Activated effector memory CD4-positive, alpha-beta T cell treated with anti-CD3 and anti-CD28 coated beads, Interleukin-2, amount 50 U/mL, for 16 hours (primary cell): ENCODE measurements at regions not wholly inside any gene's neighbourhood (a gene's known extent, or its start where the extent isn't known, plus 50 kb on each side); places are given as distances from the start of the nearest gene placed in this dataset.

Source experiments
- DNase-seq: peaks from one replicate; pipeline ENCODE4 v3.0.0-alpha.2; 2020

DNA sequence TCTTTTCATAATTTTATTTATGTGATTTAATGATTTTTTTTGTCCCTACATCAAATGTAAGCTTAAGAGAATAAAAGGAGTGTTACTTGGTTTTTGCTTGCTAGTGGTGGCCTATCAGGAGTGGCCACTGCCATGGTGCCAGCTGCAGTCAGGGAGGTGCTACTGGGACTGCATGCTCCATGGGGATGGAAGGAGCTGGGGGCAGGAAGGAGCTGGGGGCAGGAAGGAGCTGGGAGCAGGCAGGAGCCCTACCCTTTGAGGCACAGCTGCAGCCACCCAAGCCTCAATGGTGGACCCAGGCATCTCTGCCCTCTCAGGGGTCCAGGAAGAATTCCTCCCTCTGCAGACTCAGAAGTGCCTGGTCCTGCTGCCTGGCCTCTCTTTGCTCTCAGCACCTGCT, 796.0 kb downstream of the SLC16A7 start:
- DNase-seq, result no peak

DNA sequence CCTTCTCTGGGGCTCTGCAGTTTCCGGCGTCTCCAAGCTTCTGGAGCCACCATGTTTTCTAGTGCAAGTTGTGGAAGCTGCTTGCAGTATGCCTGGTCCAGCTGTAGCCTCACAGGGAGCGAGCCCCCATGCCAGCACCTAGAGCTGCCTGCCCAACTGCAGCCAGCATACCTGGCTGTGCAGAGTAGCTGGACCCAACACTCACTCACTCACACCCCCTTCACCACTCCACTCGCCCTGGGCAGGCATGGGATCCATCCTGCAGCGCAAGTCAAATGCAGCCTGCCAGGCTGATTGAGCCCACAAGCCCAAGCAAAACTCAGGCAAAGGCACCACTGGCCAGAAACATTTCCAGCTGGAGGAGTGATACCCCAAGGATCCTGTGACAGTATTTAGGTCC, 797.3 kb downstream of the SLC16A7 start:
- no peak for DNase-seq

DNA sequence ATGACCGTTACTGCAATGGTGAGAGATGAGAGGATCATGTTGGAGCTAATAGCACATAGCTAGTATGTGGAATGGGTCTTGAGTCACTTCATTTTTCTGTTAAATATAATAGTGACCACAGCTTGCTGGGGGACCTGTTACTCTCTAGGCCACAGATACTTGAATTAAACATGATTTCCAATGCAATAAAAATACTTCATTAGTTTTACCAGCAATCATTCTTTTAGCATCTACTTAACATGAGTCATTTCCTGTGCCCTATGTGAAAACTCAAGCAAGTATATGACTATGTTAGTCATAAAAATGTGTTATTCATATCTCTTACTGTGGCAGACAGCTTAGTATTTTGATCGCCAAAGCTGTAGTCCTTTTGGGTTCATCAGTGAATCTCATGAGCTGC, 798.8 kb downstream of the SLC16A7 start:
- DNase-seq, result no peak

DNA sequence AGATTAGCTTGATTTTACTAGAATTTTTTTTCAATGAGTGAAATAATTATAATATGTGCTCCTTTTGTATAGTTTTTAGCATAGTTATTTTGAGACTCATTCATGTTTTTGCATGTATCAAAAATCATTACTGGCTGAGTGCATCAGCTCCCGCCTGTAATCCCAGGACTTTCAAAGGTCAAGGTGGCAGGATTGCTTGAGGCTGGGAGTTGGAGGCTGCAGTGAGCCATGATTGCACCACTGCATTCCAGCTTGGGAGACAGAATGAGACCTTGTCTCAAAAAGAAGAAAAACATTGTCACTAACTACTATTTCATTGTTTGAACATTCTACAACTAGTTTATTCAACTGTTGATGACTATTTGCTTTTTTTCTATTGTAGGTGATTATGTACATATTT, 802.7 kb downstream of the SLC16A7 start:
- DNase-seq, result no peak

DNA sequence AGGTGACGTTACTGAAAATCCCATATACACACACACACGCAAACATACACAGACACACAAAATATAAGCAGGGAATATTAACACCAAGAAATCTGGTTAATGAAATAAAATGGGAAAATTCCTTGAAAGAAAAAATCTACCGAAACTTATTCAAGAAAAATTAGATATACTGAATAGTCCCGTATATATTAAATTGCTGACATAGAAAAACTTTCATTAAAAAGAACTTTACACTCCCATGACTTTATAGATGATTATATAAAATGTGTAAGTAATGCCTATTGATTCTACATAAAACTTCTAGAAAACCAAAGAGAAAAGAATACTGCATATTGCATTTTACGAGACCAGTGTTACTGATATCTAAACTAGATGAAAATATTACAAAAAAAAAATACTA, 803.2 kb downstream of the SLC16A7 start:
- no peak for DNase-seq

DNA sequence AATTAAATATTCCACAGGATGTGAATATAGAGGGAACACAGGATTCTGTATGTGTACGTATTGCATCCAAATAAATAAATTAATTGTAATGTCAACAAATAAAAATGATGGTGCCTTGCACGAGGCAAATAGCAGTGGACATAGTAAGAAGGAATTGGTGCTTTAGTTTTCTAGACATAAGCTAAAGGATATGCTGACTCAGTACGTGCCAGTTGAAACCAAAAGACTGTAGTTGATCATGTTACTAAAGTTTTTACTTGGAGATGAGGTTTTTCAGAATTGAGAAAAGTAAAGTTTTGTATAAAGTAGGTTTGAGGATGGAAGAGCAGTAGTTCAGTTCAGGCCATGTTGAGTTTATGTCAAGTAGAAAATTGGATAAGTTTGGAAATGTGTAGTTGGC, 807.2 kb downstream of the SLC16A7 start:
- DNase-seq, result no peak

DNA sequence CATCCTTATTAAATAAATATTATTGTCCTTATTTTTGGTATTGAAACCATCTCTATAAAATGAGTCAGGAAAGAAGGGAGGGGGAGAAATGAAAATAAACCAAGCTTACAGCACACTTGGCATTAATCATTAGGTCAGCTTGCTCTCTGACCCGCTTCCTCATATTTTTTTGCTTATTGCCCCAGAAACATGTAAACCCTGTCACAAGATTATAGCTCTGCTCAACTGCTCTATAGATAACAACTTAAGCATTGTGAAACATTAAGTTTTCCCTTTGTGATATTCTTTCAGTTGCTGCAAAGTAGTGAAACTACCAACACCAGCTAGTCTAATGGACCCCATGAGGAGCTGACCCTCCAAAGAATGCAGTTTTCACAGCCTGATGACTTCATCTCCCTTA, 819.5 kb downstream of the SLC16A7 start:
- no peak for DNase-seq

DNA sequence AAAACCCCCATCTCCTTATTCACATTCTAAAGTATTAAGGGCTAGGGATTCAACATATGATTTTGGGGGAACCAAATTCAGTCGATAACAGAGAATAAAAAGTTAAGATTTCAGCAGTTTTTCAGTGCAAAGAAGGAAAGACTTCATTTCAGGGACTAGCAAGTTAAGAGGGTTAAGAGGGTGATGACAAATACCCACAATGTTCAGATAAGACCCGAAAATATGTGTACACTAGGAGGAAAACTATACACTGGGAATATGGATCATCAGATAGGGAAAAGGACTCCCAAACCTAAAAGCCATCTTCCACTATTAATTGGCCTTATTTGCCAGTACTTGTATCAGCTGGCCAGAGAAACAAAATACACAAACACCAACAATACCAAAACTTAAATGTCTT, 824.2 kb downstream of the SLC16A7 start:
- no peak for DNase-seq

DNA sequence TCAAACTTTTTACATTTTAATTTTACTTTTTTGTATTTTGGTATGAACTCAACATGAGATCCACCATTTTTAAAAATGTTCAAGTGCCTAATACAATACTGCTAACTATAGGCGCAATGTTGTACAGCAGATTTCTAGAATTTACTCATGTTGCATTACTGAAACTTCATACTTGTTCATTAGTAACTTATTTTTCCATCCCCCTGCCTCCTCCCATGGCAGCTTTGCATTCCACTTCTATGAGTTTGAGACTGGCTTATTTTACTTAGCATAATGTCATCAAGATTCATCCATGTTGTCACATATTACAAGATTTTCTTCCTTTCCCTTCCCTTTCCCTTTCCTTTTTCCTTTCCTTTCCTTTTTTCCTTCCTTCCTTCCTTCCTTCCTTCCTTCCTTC, 825.9 kb downstream of the SLC16A7 start:
- DNase-seq, result no peak

DNA sequence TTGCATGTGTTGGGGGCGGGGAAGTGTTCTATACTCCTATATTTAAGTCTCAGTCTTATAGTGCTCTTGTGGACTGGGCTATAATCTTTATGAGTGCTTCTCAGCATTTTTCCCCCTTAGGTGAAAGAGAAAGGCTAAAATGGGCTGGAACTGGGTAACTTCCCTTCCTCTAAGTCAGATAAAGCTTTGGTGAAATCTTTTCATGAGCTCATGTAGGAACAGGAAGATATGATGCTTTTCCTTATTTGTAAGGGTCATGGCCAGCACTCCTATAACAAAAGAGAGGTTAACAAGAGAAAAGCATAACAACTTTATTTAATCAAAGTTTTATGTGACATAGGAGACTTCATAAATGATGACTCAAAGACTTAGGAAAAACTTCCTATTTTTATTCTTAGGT, 841.5 kb downstream of the SLC16A7 start:
- DNase-seq, result no peak

DNA sequence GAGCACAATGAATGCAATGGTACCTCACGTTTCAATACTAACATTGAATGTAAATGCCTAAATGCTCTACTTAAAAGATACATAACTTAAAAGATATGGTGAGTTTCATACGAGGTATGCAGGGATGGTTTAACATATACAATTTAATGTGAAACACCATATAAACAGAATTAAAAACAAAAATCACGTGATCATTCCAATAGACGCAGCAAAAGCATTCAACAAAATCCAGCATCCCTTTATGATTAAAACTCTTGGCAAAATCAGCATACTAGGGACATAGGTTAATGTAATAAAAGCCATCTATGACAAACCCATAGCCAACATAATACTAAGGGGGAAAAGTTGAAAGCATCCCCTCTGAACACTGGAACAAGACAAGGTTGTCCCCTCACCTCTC, 845.7 kb downstream of the SLC16A7 start:
- no peak for DNase-seq

DNA sequence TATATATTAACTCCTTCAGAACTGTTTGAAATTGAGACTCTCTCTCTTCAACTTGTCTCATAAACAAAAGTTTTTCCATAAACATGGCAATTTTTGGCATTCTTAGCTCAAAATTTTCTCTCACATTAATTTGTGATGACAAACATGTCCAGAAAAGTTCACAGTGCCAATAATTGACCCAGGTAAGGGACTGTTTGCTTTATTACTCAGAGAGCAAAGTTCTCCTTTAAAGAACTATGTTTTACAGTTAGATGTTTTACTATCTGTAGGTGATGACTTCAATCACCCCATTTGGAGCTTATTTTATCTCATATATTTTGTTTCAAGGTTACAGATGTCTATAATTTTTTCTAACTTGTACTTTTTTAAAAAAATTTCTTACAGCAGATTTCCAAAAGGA, 855.6 kb downstream of the SLC16A7 start:
- no peak for DNase-seq

DNA sequence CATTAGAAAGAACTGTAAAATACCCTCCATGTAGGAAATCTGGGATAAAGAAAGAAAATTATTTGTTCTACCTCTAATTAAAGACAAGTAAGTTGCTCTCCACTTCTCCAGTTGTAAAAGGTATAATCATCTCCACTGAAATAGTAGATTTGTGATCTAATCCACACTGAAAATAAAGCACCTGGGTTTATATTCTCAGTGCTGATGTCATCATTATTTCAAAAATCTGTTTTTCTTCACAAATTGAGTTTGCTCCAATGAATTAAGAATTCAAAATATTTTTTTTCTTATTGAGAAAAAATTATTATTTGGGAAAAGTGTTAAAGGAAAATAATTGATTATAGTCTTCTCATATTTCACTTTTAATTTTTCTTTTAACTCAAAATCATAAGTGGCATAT, 869.2 kb downstream of the SLC16A7 start:
- no peak for DNase-seq

DNA sequence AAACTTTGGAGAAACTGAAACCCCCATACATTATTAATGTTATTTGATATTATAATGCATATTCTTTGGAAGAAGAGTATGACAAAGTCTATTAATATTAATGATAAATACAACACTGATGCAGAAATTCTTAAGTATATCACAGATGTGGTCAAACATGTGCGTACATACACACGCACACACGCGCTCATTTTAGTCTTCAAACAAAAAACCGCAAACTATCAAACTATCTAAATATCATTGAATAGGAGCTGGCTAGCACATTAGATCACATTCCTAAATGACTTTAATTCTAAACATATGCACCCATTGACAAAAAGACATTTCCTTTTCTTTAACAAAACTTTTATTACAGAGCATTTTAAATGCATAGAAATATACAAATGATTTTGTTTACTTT, 872.7 kb downstream of the SLC16A7 start:
- no peak for DNase-seq

DNA sequence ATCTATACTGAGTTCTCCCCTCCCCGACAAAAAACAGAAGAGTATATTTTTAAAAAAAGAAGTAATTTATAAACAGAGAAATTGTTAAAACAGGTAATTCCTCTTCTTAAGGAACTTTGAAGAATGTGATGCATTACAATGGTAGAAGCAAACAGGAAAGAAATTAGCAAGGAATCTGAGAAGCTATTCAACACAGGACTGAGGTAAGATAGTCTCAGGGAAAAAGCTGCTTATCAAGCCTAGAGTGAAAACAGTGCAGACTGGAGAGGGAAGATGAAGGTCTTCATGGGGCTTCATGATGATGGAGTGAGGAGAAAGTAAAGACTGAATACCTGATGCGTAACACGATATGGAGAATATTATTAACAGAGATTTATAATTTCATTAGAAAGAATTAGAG, 880.0 kb downstream of the SLC16A7 start:
- DNase-seq, result no peak

DNA sequence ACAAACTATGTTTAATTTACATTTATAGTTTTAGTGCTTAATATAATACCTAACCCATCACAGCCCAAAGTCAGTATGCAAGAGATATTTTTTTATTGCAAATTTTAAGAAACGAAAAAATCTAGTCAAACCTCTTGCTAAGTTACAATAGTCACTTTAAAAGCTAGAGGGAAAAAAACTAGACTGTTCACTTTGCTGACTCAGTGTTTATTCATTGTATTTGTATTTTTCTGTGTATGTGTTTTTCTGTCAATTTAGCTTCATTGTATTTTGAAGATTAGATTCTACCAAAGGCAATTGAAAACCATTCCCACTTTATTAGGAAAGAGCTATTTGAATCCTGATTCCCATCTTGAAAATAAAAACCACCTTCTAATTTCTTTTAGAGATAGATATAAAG, 891.5 kb downstream of the SLC16A7 start:
- DNase-seq, result no peak

DNA sequence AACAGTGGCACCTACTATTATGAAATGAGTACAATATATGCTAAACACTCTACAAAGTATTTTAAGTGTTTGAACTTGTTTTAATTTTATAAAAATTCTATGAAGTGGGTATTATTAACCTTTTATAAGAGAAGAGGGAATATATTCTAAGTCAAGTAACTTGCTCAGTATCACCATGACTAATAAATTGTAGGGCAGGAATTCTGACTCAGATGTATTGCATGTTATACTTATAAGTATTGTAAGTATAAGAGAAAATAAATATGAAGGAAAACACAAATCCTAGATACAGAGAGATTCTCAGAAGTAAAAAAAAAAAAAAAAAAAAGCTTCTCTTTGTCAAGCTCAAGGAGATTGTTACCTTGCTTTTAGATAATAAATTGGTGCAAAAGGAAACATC, 893.2 kb downstream of the SLC16A7 start:
- no peak for DNase-seq

DNA sequence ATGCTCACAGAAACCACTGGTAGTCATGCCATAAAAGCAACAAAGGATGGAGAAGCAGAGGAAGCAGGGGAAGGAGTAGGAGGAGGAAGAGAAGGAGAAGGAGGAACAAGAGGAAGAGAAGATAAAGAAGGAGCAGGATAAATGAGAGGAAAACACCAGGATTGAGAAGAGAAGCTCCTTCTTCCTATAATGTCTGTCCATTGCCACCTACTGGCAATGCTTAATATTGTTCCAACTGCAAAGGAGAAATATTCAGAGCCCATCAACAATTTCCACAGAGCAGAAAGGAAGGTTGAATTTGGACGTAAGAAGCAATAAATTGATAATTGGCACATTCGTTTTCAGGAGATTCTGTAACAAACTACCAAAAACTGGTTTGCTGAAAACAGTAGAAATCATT, 898.4 kb downstream of the SLC16A7 start:
- no peak for DNase-seq

DNA sequence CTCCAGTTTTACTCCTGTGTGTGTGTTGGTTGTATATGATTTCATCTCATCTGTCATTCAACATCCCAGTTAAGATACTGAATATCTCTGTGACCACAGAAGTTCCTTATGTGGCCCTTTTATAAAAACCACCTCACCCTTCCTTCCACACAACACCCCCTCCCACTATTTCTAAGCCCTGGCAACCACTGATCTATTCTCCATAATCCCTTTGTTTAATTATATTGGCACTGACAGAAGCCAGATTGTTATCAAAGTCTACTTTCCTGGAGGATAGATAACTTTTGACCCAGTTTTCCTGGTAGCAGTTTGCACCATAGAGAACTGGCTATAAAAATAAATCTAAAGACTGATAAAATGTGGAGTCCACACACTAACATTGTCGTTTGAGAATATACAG, 902.8 kb downstream of the SLC16A7 start:
- no peak for DNase-seq

DNA sequence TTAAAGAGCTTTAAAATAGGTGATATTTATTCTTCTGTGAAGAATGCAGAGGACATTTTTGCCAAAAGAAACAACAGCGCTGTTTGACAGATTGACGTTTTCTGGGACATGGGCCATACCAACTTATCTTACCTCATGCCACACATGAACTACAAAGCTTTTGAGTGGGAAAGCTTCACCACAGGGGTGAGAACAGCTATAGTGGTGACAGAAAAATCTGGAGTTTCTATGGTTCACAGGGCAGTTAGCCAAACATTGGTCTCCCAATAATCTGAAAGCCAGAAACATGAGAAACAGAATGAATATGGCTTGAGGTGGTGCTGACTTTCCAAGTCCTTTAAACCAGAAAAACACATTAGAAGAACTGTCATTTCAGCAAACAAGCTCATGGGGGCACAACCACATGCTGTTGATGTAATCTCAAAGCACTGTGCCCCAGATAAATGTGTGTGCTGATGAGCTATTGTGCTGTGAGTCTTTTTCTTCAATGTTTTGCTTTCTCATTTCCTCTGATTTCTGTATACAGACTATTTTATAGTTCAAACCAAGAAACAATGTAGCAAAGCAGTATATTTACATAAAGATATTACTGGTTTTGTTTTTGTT, 905.4 kb downstream of the SLC16A7 start:
- no peak for DNase-seq

DNA sequence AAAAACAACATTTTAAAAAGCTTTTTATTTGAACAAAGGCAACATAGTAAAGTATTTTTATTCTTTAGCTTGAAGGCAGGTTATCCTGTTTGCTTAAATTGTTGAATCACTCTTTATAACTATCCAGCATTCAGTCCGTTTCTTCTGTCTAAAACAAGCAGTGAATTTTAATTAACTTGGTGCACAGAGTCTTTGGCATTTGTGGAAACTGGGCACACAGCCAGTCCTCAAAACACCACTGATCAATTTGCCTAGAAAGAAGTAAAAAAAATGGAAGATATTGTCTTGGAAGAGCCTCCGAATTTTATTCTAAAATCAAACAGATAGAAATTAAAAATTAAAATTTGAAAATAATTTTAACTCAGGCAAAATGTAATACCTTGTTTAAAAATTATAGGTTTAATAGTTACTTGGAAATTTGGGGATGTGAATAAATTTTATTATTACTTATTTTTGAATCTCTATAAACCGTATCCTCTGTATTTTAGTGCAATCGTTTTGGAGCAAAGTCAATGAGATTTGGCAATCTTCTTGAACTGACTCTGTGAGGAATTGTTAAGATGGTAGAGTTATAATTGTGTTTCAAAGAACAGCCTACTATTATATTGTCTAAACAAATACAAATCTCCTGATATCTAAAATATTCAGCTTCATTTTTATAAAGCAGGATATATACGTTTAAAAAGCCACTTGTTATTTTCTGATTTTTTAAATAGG, 927.0 kb downstream of the SLC16A7 start:
- no peak for DNase-seq

DNA sequence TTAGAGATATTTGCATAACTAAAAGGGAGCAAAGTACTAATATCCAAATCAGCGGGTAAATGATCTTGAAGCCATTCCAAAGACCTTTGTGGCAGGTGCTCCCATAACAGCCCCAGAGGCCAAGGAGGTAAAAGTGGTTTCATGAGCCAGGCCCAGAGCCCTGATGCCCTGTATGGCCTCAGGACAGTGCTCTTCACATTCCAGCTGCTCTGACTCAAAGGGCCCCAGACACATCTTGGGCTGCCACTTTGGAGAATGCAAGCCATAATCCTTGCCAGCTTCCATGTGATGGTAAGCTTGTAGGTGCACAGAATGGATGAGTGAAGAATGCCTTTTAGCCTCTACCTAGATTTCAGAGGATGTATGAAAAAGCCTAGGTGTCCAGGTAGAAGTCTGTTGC, 933.4 kb downstream of the SLC16A7 start:
- no peak for DNase-seq

DNA sequence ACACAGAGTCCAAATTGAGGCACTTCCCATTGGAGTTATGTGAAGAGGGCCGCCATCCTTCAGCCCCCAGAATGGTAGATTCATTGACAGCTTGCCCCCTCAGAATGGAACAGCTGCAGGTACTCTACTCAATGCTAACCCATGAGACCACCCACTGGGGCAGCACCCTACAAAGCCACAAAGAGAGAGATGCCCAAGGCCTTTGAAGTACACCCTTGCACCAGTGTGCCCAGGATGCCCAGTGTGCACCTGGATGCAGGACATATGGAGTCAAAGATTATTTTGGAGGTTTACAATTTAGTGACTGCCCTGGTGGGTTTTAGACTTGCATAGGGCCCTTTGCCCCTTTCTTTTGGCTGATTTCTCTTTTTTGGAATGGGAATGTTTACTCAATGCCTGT, 933.9 kb downstream of the SLC16A7 start:
- DNase-seq, result no peak

DNA sequence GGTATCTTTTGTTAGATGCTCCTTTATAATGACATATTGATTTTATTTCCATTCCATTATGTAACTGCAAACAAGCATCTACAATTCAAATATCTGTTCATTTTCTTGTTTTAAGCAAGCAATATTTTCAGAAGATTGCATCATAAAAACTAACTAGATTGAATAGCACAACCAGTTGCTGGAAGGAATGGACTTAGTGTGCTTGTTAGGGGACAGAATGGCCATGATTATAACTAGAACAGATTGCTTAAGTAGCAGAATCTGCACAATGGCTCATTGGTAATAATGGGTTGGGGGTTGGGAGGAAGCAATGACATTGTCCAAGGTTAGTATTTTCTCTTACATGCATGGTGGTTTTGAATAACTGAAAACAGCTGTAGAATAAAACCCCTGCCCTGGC, 939.5 kb downstream of the SLC16A7 start:
- no peak for DNase-seq

DNA sequence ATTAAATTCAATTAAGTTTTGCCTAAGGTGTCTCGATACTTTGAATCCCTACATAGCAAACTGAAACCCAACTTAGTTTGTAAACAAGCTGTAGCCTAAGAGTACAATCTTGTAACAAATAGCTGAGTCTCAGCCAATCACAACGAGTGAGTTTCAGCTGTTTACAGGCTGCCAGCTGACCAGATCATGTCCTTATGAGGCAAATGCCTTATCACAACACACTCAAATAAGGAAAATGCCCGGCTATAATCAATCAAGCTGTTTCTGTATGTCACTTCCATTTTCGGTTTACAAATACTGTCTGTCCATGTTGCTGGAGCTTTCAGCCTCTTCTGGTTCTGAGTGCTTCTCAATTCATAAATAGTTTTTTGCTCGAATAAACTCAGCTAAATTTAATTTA, 943.8 kb downstream of the SLC16A7 start:
- DNase-seq, result no peak
